ENCODE measurements at regions not wholly inside any gene's neighbourhood (a gene's known extent, or its start where the extent isn't known, plus 50 kb on each side); places are given as distances from the start of the nearest gene placed in this dataset.
A peak's percentile ranks its signal among the peaks of the same experiment; 100 is the strongest.
"Not testable (repeated sequence)": the region's sequence is repeated elsewhere in the genome, so short reads cannot be mapped to it uniquely, and the experiment has no call there.

GRCh38 chr14:94826774-94827173 is 56.9 kb upstream of the GSC start:
- no peaks in the 10 kb centered on the region for H3K27me3 ChIP-seq (ENCODE audit: insufficient read depth, poor library complexity, severe bottlenecking)
- H3K4me1 ChIP-seq (ENCODE audit: insufficient read depth, poor library complexity, severe bottlenecking): no peaks in the 10 kb centered on the region
- TF ChIP-seq CTCF (IDR thresholded peaks at IDR 0.05; ENCODE audit: poor library complexity, severe bottlenecking): no peak
- H3K4me3 ChIP-seq (ENCODE audit: severe bottlenecking): no peak overlapping the region
- DNase-seq (ENCODE audit: low spot score) (no peak), ATAC-seq (ENCODE audit: low read depth) (no peak)
- peaks cover 4% of the 10 kb centered on the region for H3K9me3 ChIP-seq (ENCODE audit: severe bottlenecking)
- H3K36me3 ChIP-seq (ENCODE audit: low read depth): no peaks in the 10 kb centered on the region
- H3K27ac ChIP-seq (ENCODE audit: poor library complexity, severe bottlenecking): no peak overlapping the region

GRCh38 chr14:94823556-94824341 is 53.8 kb upstream of the GSC start:
- Histone ChIP-seq H3K4me1 (ENCODE audit: insufficient read depth, poor library complexity, severe bottlenecking) (no peaks in the 10 kb centered on the region), H3K9me3 (ENCODE audit: severe bottlenecking) (peaks cover 4% of the 10 kb centered on the region), H3K27me3 (ENCODE audit: insufficient read depth, poor library complexity, severe bottlenecking) (no peaks in the 10 kb centered on the region), H3K27ac (ENCODE audit: poor library complexity, severe bottlenecking) (no peak overlapping the region), H3K36me3 (ENCODE audit: low read depth) (no peaks in the 10 kb centered on the region), H3K4me3 (ENCODE audit: severe bottlenecking) (no peak overlapping the region)
- ATAC-seq (ENCODE audit: low read depth) (peak; percentile 38; the same call in 1 of the 3 replicates), DNase-seq (ENCODE audit: low spot score) (no peak)
- TF ChIP-seq CTCF (IDR thresholded peaks at IDR 0.05; ENCODE audit: poor library complexity, severe bottlenecking): no peak

GRCh38 chr14:94821705-94822104 is 51.8 kb upstream of the GSC start:
- Histone ChIP-seq H3K4me1 (ENCODE audit: insufficient read depth, poor library complexity, severe bottlenecking) (no peaks in the 10 kb centered on the region), H3K27me3 (ENCODE audit: insufficient read depth, poor library complexity, severe bottlenecking) (no peaks in the 10 kb centered on the region), H3K9me3 (ENCODE audit: severe bottlenecking) (peaks cover 4% of the 10 kb centered on the region), H3K27ac (ENCODE audit: poor library complexity, severe bottlenecking) (no peak overlapping the region), H3K4me3 (ENCODE audit: severe bottlenecking) (no peak overlapping the region), H3K36me3 (ENCODE audit: low read depth) (no peaks in the 10 kb centered on the region)
- DNase-seq (ENCODE audit: low spot score) (no peak), ATAC-seq (ENCODE audit: low read depth) (no peak)
- TF ChIP-seq CTCF (IDR thresholded peaks at IDR 0.05; ENCODE audit: poor library complexity, severe bottlenecking): no peak

- not testable (repeated sequence) for H3K9me3 ChIP-seq (ENCODE audit: severe bottlenecking); H3K4me1 ChIP-seq (ENCODE audit: insufficient read depth, poor library complexity, severe bottlenecking); H3K4me3 ChIP-seq (ENCODE audit: severe bottlenecking); ATAC-seq (ENCODE audit: low read depth); DNase-seq (ENCODE audit: low spot score); H3K27ac ChIP-seq (ENCODE audit: poor library complexity, severe bottlenecking); H3K27me3 ChIP-seq (ENCODE audit: insufficient read depth, poor library complexity, severe bottlenecking); H3K36me3 ChIP-seq (ENCODE audit: low read depth)
Observed at GRCh38 chr14:94820932-94821331, 51.0 kb upstream of the GSC start.

Data from RWPE2 (cell line).